Bronchial epithelial cell (primary cell): ENCODE measurements at regions not wholly inside any gene's neighbourhood (a gene's known extent, or its start where the extent isn't known, plus 50 kb on each side); places are given as distances from the start of the nearest gene placed in this dataset.

Source experiments
- DNase-seq: peaks from one replicate; pipeline ENCODE4 v3.0.0-alpha.2; 2010; ENCODE audit warnings: low read depth
- FAIRE-seq: peaks from 2 replicates; lab custom pipeline; 2011; peaks lifted over from hg19 to GRCh38; lab: Jason Lieb, UNC
- H3K27me3 ChIP-seq: 2 replicates; pipeline ENCODE4 v1.5.1; 2011; ENCODE audit warnings: low read length; ENCODE audit not compliant: control insufficient read depth, insufficient read depth
- H3K36me3 ChIP-seq: 2 replicates; pipeline ENCODE4 v1.5.1; 2011; ENCODE audit warnings: low read length; ENCODE audit not compliant: control insufficient read depth, insufficient read depth
- H3K4me3 ChIP-seq: 2 replicates; pipeline ENCODE4 v1.5.1; 2011; ENCODE audit warnings: mild to moderate bottlenecking, low read depth, low read length, control low read depth
- CTCF ChIP-seq: IDR thresholded peaks from 2 replicates; pipeline ENCODE4 v1.5.1; 2011; ENCODE audit warnings: mild to moderate bottlenecking, moderate library complexity, low read length, control low read depth, inconsistent platforms; ENCODE audit not compliant: insufficient read depth, severe bottlenecking

GRCh38 chr2:60172801-60173200, 380.7 kb downstream of the BCL11A start:
- Histone ChIP-seq H3K4me3 (no peak overlapping the region), H3K36me3 (no peaks in the 10 kb centered on the region), H3K27me3 (no peaks in the 10 kb centered on the region)
- no peak for TF ChIP-seq CTCF
- no peak for DNase-seq
- FAIRE-seq, result no peak

GRCh38 chr2:60170272-60170671, 383.2 kb downstream of the BCL11A start:
- Histone ChIP-seq H3K36me3 (no peaks in the 10 kb centered on the region), H3K27me3 (no peaks in the 10 kb centered on the region), H3K4me3 (no peak overlapping the region)
- TF ChIP-seq CTCF, result no peak
- no peak for FAIRE-seq
- DNase-seq, result no peak

- H3K27me3 ChIP-seq, result no peaks in the 10 kb centered on the region
- H3K36me3 ChIP-seq, result no peaks in the 10 kb centered on the region
- DNase-seq (no peak), FAIRE-seq (no peak)
- no peak for TF ChIP-seq CTCF
- no peak overlapping the region for H3K4me3 ChIP-seq
Measured at GRCh38 chr2:60168247-60168646, 385.2 kb downstream of the BCL11A start.

GRCh38 chr2:60167089-60167488, 386.4 kb downstream of the BCL11A start:
- DNase-seq (no peak), FAIRE-seq (no peak)
- Histone ChIP-seq H3K36me3 (no peaks in the 10 kb centered on the region), H3K27me3 (no peaks in the 10 kb centered on the region), H3K4me3 (no peak overlapping the region)
- no peak for TF ChIP-seq CTCF

GRCh38 chr2:60163691-60164090, 389.8 kb downstream of the BCL11A start:
- H3K36me3 ChIP-seq, result no peaks in the 10 kb centered on the region
- no peak for TF ChIP-seq CTCF
- no peaks in the 10 kb centered on the region for H3K27me3 ChIP-seq
- no peak overlapping the region for H3K4me3 ChIP-seq
- DNase-seq, result no peak
- FAIRE-seq, result no peak

GRCh38 chr2:60159519-60159918, 393.9 kb downstream of the BCL11A start:
- TF ChIP-seq CTCF, result no peak
- no peak for DNase-seq
- H3K4me3 ChIP-seq, result no peak overlapping the region
- H3K36me3 ChIP-seq, result no peaks in the 10 kb centered on the region
- FAIRE-seq, result no peak
- no peaks in the 10 kb centered on the region for H3K27me3 ChIP-seq
